K562 (cell line): ENCODE measurements at regions not wholly inside any gene's neighbourhood (a gene's known extent, or its start where the extent isn't known, plus 50 kb on each side); places are given as distances from the start of the nearest gene placed in this dataset.

Experiments used
- ATAC-seq: fragments of 200-7000 bp; cut with Tn5 transposase; 3 replicates; pipeline ENCODE4 v1.9.1; 2020; ENCODE audit warnings: moderate library complexity
- BruUV-seq: library from RNA; stranded (reverse); fragments of 400-500 nt; replicated peaks from 2 replicates; lab custom pipeline; 2021; lab: Mats Ljungman, UMichigan
- CTCF ChIA-PET: fragments of 300-600 bp; formaldehyde crosslinking; extraction: SDS; loops from one replicate; lab custom pipeline; 2021; ENCODE audit warnings: low intra/inter-chr PET ratio; lab: Yijun Ruan, JAX
- POLR2A ChIA-PET: fragments of 300-600, 350-650 bp; sonication (Branson Sonifier 250); formaldehyde crosslinking; extraction: SDS; loops from one replicate; lab custom pipeline; 2021; ENCODE audit warnings: antibody characterized with exemption, inconsistent platforms; lab: Yijun Ruan, JAX
- DNase-seq, 4 experiments: peaks; one replicate each; pipeline versions ENCODE4 v3.0.0 to v3.0.0-alpha.2; 2011 to 2018; ENCODE audit warnings: low spot score in 3 of 4, mixed read lengths in 3 of 4; ENCODE audit errors: extremely low read depth in 1 of 4
- FAIRE-seq: peaks from 2 replicates; lab custom pipeline; 2011; peaks lifted over from hg19 to GRCh38; lab: Jason Lieb, UNC
- H2AFZ ChIP-seq: 2 replicates; pipeline ENCODE4 v1.6.0; 2011; ENCODE audit warnings: low read depth, low read length, control low read depth, inconsistent platforms
- H3K27ac ChIP-seq: fragments of 200-600 bp; 3 replicates; pipeline ENCODE4 v1.8.0; 2011; ENCODE audit warnings: low read depth, mild to moderate bottlenecking, control low read depth, inconsistent platforms, low read length, moderate library complexity, mixed read lengths; ENCODE audit errors: extremely low read depth
- H3K27me3 ChIP-seq, 2 experiments: fragments of 300-600 bp in 1 of 2; 2 replicates in 1 of 2; 3 replicates in 1 of 2; pipeline versions ENCODE4 v1.6.0 to v1.8.0; 2011; ENCODE audit warnings: inconsistent platforms in 2 of 2, low read length in 2 of 2, mild to moderate bottlenecking in 1 of 2, mixed read lengths in 1 of 2, moderate library complexity in 1 of 2; ENCODE audit not compliant: control insufficient read depth in 2 of 2, insufficient read depth in 2 of 2
- H3K36me3 ChIP-seq: fragments of 300-600 bp; 3 replicates; pipeline ENCODE4 v1.8.0; 2011; ENCODE audit warnings: mild to moderate bottlenecking, low read length, inconsistent platforms; ENCODE audit not compliant: control insufficient read depth, insufficient read depth
- H3K4me1 ChIP-seq, 2 experiments: fragments of 200-600 bp in 1 of 2; replicated peaks in 1 of 2; 2 replicates in 1 of 2; 3 replicates in 1 of 2; pipeline versions ENCODE4 v1.5.1 to v1.8.0; 2011; ENCODE audit warnings: inconsistent platforms in 2 of 2, low read length in 2 of 2, mild to moderate bottlenecking in 1 of 2, mixed read lengths in 1 of 2, moderate library complexity in 1 of 2; ENCODE audit not compliant: control insufficient read depth in 2 of 2, insufficient read depth in 2 of 2
- H3K4me2 ChIP-seq: 2 replicates; pipeline ENCODE4 v1.6.1; 2011; ENCODE audit warnings: low read length, control low read depth, inconsistent platforms, mixed read lengths; ENCODE audit not compliant: insufficient read depth
- H3K4me3 ChIP-seq: fragments of 200-600 bp; sonication (generic), shearing (Covaris generic); 2 replicates; pipeline ENCODE4 v1.5.1; 2016; ENCODE audit warnings: control low read depth, inconsistent platforms
- H3K79me2 ChIP-seq: fragments of 200-600 bp; 3 replicates; pipeline ENCODE4 v1.8.0; 2011; ENCODE audit warnings: low read length, inconsistent platforms; ENCODE audit not compliant: control insufficient read depth, insufficient read depth
- H3K9ac ChIP-seq, 2 experiments: 2 replicates each; pipeline versions ENCODE4 v1.6.0 to v1.6.1; 2011; ENCODE audit warnings: low read depth in 2 of 2, low read length in 2 of 2, control low read depth in 1 of 2, inconsistent platforms in 1 of 2, mild to moderate bottlenecking in 1 of 2, mixed read lengths in 1 of 2; ENCODE audit not compliant: insufficient read depth in 1 of 2
- H3K9me1 ChIP-seq: one replicate; pipeline ENCODE4 v1.6.0; 2011; ENCODE audit warnings: inconsistent platforms, mild to moderate bottlenecking, low read length, moderate library complexity; ENCODE audit not compliant: control insufficient read depth, insufficient read depth
- H3K9me3 ChIP-seq: replicated peaks from 2 replicates; pipeline ENCODE4 v1.5.1; 2011; ENCODE audit warnings: low read depth, low read length, inconsistent platforms; ENCODE audit not compliant: control insufficient read depth, insufficient read depth
- H4K20me1 ChIP-seq: replicated peaks from 2 replicates; pipeline ENCODE4 v1.6.1; 2011; ENCODE audit warnings: low read length, inconsistent platforms, mixed read lengths; ENCODE audit not compliant: control insufficient read depth, insufficient read depth
- ATF3 ChIP-seq, 2 experiments: fragments of 450-650 bp in 1 of 2; sonication (generic) in 1 of 2; formaldehyde crosslinking in 1 of 2; IDR thresholded peaks in 1 of 2; conservative IDR thresholded peaks in 1 of 2; 2 replicates each; pipeline versions ENCODE4 v1.6.1 to v1.8.1; 2016 to 2023; ENCODE audit warnings: mild to moderate bottlenecking in 2 of 2, moderate library complexity in 2 of 2, inconsistent platforms in 1 of 2, missing genetic modification reagents in 1 of 2
- BCL6 ChIP-seq: fragments of 250-450 bp; sonication (Bioruptor Pico); IDR thresholded peaks from 2 replicates; pipeline ENCODE4 v1.4.0; 2020
- JUNB ChIP-seq: fragments of 450-650 bp; formaldehyde crosslinking; conservative IDR thresholded peaks from 2 replicates; pipeline ENCODE4 v1.4.0; 2020; ENCODE audit warnings: mild to moderate bottlenecking
- NEUROD1 ChIP-seq: fragments of 150-350 bp; IDR thresholded peaks from 2 replicates; pipeline ENCODE4 v1.6.1; 2014; ENCODE audit warnings: borderline replicate concordance, low read length, low read depth; ENCODE audit not compliant: partially characterized antibody
- TCF15 ChIP-seq: fragments of 250-450 bp; sonication (Bioruptor Pico); IDR thresholded peaks from 2 replicates; pipeline ENCODE4 v1.8.0; 2022; ENCODE audit warnings: moderate library complexity, mild to moderate bottlenecking, inconsistent platforms
- ZNF263 ChIP-seq: sonication (generic); formaldehyde crosslinking; IDR thresholded peaks from 2 replicates; pipeline ENCODE4 v1.8.0; 2022; ENCODE audit warnings: mild to moderate bottlenecking, missing genetic modification reagents, borderline replicate concordance
- ZNF512 ChIP-seq: IDR thresholded peaks from 2 replicates; pipeline ENCODE4 v1.6.1; 2016; ENCODE audit warnings: missing genetic modification characterization, missing compliant biosample characterization
- WGBS: fragments of 100-300 bp; shearing (Covaris generic); methylation state at CpG from one replicate; pipeline ENCODE4 v1.1.6; 2016; ENCODE audit warnings: low coverage, mixed read lengths; ENCODE audit not compliant: insufficient coverage; ENCODE audit errors: missing lambda C conversion rate; 5-methylcytosine and 5-hydroxymethylcytosine counted together
- in situ Hi-C: fragments of 300-500 bp; cut with MboI; formaldehyde crosslinking; loops from 4 replicates; pipeline ENCODE4 v1.15.0; 2018; ENCODE audit warnings: inconsistent platforms, mixed read lengths
- intact Hi-C: fragments of 100-400 bp; cut with micrococcal nuclease; formaldehyde crosslinking; loops from 2 replicates; pipeline ENCODE4 v1.14.2; 2022
- TF ChIP-seq, protein P1 (sequence below): sonication (generic); formaldehyde crosslinking; IDR thresholded peaks from 2 replicates; pipeline ENCODE4 v1.8.1; 2022; ENCODE audit warnings: missing genetic modification reagents

- ChIA-PET POLR2A (no interaction called here), CTCF (no interaction called here)
- Histone ChIP-seq H3K4me1 (no peaks in the 10 kb centered on the region), H3K27ac (no peak overlapping the region), H3K9me3 (no peaks in the 10 kb centered on the region), H3K4me3 (no peak overlapping the region), H4K20me1 (no peaks in the 10 kb centered on the region), H3K79me2 (no peaks in the 10 kb centered on the region), H3K27me3 (no peaks in the 10 kb centered on the region), H3K9ac (no peak overlapping the region), H3K9me1 (no peaks in the 10 kb centered on the region), H3K4me2 (no peak overlapping the region), H3K36me3 (no peaks in the 10 kb centered on the region), H2AFZ (no peak overlapping the region)
- intact Hi-C loops (no loop called here), in situ Hi-C loops (no loop called here)
- no peak for ATAC-seq
- 0% methylated on average over 3 of the region's 4 CpGs for WGBS
- no peak for FAIRE-seq
- no peak for DNase-seq
- BruUV-seq, result no TSS peak
- TF ChIP-seq ATF3 (IDR thresholded peaks at IDR 0.05) (peak; percentile 28; the same call in 1 of the 2 replicates), ATF3 (CRISPR knock-in tag; conservative IDR thresholded peaks at IDR 0.05) (no peak), NEUROD1 (no peak)
Measured at GRCh38 chr5:158135682-158136179, 276.8 kb upstream of the CLINT1 start.

DNA sequence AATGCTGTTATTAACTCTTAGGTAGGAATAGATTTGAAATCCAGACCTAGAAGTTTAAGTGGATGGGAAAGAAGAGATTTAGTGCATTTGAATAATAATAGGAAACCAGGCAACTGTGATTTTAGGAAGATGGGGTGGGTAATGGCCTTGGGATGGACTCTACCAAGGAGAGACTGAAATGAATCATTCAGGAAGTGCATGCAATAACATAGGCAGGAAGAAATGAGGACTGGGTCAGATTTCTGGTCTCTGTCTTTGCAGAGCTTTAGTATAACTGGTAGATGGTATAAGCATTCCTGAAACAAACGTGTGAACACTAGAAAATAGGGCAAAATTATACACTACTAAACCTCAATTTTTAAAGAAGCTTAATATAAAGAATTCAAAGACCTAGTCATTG, 274.4 kb upstream of the CLINT1 start:
- no peak for FAIRE-seq
- Histone ChIP-seq H3K79me2 (no peaks in the 10 kb centered on the region), H2AFZ (no peak overlapping the region), H3K36me3 (no peaks in the 10 kb centered on the region), H3K27ac (no peak overlapping the region), H3K9me1 (no peaks in the 10 kb centered on the region), H3K9me3 (no peaks in the 10 kb centered on the region), H4K20me1 (no peaks in the 10 kb centered on the region), H3K9ac (no peak overlapping the region), H3K27me3 (no peaks in the 10 kb centered on the region), H3K4me1 (no peaks in the 10 kb centered on the region), H3K4me2 (no peak overlapping the region), H3K4me3 (no peak overlapping the region)
- ChIA-PET CTCF (no interaction called here), POLR2A (no interaction called here)
- no TSS peak for BruUV-seq
- no peak for ATAC-seq
- WGBS, result 0% methylated on average over 1 of the region's 1 CpG
- TF ChIP-seq BCL6 (CRISPR knock-in tag), result no peak
- no peak for TF ChIP-seq JUNB
- TF ChIP-seq ZNF512 (tag), result no peak
- no peak for TF ChIP-seq ZNF263
- no peak for TF ChIP-seq TCF15
- TF ChIP-seq, protein P1, sequence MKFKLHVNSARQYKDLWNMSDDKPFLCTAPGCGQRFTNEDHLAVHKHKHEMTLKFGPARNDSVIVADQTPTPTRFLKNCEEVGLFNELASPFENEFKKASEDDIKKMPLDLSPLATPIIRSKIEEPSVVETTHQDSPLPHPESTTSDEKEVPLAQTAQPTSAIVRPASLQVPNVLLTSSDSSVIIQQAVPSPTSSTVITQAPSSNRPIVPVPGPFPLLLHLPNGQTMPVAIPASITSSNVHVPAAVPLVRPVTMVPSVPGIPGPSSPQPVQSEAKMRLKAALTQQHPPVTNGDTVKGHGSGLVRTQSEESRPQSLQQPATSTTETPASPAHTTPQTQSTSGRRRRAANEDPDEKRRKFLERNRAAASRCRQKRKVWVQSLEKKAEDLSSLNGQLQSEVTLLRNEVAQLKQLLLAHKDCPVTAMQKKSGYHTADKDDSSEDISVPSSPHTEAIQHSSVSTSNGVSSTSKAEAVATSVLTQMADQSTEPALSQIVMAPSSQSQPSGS, result no peak
- no peak for DNase-seq
- in situ Hi-C loops (no loop called here), intact Hi-C loops (no loop called here)
